Dendritic cell treated with granulocyte-macrophage colony-stimulating factor and Interleukin-4, amounts not matched to agents 40 ng/mL and 50 ng/mL, for 4 days (primary cell): ENCODE measurements at regions not wholly inside any gene's neighbourhood (a gene's known extent, or its start where the extent isn't known, plus 50 kb on each side); places are given as distances from the start of the nearest gene placed in this dataset.
"Not testable (repeated sequence)": the region's sequence is repeated elsewhere in the genome, so short reads cannot be mapped to it uniquely, and the experiment has no call there.

Source experiments
- H3K27ac Mint-ChIP-seq: one replicate; pipeline ENCODE4 v1.8.0; 2022; ENCODE audit warnings: mild to moderate bottlenecking, mixed read lengths
- H3K27me3 Mint-ChIP-seq: one replicate; pipeline ENCODE4 v1.8.0; 2022; ENCODE audit warnings: mild to moderate bottlenecking, mixed read lengths
- H3K36me3 Mint-ChIP-seq: one replicate; pipeline ENCODE4 v1.8.0; 2022; ENCODE audit warnings: low read depth, mixed read lengths
- H3K4me1 Mint-ChIP-seq: one replicate; pipeline ENCODE4 v1.8.0; 2022; ENCODE audit warnings: low read depth, mixed read lengths
- H3K4me3 Mint-ChIP-seq: one replicate; pipeline ENCODE4 v1.8.0; 2022; ENCODE audit warnings: mild to moderate bottlenecking, moderate library complexity, mixed read lengths
- H3K9me3 Mint-ChIP-seq: one replicate; pipeline ENCODE4 v1.8.0; 2022; ENCODE audit warnings: mixed read lengths
- intact Hi-C: fragments of 100-400 bp; cut with micrococcal nuclease; formaldehyde crosslinking; loops from one replicate; pipeline ENCODE4 v1.15.0; 2022

DNA sequence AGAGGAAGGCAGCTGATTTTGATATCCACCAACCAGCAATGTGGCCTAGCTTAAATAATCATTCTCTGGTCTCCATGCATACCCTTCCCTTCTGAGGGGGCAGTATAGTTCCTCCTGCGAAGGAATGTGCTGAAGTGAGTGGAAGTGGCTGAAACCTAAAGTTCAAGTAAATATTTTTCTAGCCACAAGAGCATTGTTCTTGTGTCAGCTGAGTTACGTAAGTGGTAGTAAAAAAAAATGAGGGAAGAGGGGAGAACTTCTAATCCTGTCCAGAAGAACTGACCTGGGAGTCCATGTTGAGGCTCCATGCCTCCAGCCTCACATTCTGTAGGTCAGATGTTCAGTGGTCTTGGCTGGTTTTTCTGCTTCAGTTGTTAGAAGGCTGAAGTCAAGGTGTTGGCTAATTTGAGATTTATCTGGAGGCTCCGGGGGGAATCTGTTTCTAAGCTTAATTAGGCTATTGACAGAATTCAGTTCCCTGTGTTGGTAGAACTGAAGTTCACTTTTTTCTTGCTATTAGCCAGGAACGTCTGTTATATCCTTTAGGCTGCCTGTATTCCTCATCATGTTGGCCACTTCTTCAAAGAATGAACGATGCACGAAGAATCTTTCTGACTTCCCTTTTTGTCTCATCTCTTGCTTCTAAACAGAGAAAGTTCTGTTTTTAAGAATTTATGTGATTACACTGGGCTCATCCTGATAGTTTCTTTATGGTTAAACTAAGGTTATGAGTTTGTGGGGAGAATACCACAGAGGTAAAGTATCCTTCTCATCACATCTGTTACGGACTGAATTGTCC lies 207.1 kb upstream of the PRSS16 start:
- no peaks in the 10 kb centered on the region for H3K36me3 Mint-ChIP-seq
- peaks cover 11% of the 10 kb centered on the region for H3K27me3 Mint-ChIP-seq
- H3K4me3 Mint-ChIP-seq: no peak overlapping the region
- no peaks in the 10 kb centered on the region for H3K4me1 Mint-ChIP-seq
- no peaks in the 10 kb centered on the region for H3K9me3 Mint-ChIP-seq
- intact Hi-C loops: no loop called here
- H3K27ac Mint-ChIP-seq: no peak overlapping the region

- Mint-ChIP-seq H3K4me3 (no peak overlapping the region), H3K9me3 (peaks cover 13% of the 10 kb centered on the region), H3K27ac (no peak overlapping the region), H3K4me1 (no peaks in the 10 kb centered on the region), H3K27me3 (peaks cover 11% of the 10 kb centered on the region), H3K36me3 (no peaks in the 10 kb centered on the region)
- intact Hi-C loops: no loop called here
Measured at GRCh38 chr6:27043244-27043643, 204.3 kb upstream of the PRSS16 start.

DNA sequence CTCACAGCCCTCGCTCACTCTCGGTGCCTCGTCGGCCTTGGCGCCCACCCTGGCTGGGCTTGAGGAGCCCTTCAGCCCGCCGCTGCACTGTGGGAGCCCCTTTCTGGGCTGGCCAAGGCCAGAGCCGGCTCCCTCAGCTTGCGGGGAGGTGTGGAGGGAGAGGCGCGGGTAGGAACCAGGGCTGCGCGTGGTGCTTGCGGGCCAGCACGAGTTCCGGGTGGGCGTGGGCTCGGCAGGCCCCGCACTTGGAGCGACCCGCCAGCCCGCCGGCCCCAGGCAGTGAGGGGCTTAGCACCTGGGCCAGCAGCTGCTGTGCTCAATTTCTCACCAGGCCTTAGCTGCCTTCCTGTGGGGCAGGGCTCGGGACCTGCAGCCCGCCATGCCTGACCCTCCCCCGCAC lies 202.4 kb upstream of the PRSS16 start:
- H3K36me3 Mint-ChIP-seq, intact Hi-C loops, H3K27ac Mint-ChIP-seq, H3K4me3 Mint-ChIP-seq, H3K4me1 Mint-ChIP-seq: not testable (repeated sequence)
- Mint-ChIP-seq H3K27me3 (peaks cover 11% of the 10 kb centered on the region), H3K9me3 (peaks cover 13% of the 10 kb centered on the region)

- intact Hi-C loops, H3K4me1 Mint-ChIP-seq: not testable (repeated sequence)
Measured at GRCh38 chr6:27047725-27048124, 199.8 kb upstream of the PRSS16 start.

GRCh38 chr6:27049863-27050781 lies 197.4 kb upstream of the PRSS16 start:
- Mint-ChIP-seq H3K27me3 (peaks cover 2% of the 10 kb centered on the region), H3K4me3 (no peak overlapping the region), H3K36me3 (no peaks in the 10 kb centered on the region), H3K4me1 (no peaks in the 10 kb centered on the region), H3K27ac (no peak overlapping the region), H3K9me3 (peaks cover 13% of the 10 kb centered on the region)
- intact Hi-C loops: no loop called here

More at GRCh38 chr6:27047725-27048124, 199.8 kb upstream of the PRSS16 start:
- H3K9me3 Mint-ChIP-seq: peaks cover 13% of the 10 kb centered on the region
- H3K36me3 Mint-ChIP-seq, H3K4me3 Mint-ChIP-seq, H3K27ac Mint-ChIP-seq, H3K27me3 Mint-ChIP-seq: not testable (repeated sequence)

DNA sequence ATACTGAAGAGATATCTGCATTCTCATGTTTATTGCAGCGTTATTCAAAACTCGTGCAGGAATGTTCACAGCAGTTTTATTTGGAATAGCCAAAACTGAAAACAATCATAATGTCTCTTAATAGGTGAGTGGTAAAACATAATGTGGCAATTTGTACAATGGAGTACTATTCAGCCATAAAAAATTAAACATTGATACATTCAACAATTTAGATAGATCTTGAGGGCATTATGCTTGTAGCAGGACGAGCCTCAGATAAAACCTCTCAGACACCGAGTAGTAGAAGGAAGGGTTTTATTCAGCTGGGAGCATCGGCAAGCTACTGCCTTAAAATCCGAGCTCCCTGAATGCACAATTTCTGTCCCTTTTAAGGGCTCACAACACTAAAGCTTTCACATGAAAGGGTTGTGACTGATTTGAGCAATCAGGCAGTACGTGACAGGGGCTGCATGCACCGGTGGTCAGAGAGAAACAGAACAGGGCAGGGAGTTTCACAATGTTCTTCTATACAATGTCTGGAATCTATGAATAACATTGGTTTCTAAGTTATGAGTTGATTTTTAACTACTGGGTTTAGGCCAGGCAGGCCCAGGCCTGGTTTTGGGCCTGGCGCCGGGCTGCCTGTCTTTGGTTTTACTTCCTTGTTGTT lies 195.3 kb upstream of the PRSS16 start:
- intact Hi-C loops, H3K4me1 Mint-ChIP-seq, H3K4me3 Mint-ChIP-seq, H3K36me3 Mint-ChIP-seq, H3K9me3 Mint-ChIP-seq, H3K27ac Mint-ChIP-seq, H3K27me3 Mint-ChIP-seq: not testable (repeated sequence)

GRCh38 chr6:27052731-27053082 lies 194.8 kb upstream of the PRSS16 start:
- intact Hi-C loops: no loop called here
- Mint-ChIP-seq H3K9me3 (peaks cover 3% of the 10 kb centered on the region), H3K36me3 (no peaks in the 10 kb centered on the region), H3K27ac (no peak overlapping the region), H3K4me1 (no peaks in the 10 kb centered on the region), H3K27me3 (peaks cover 8% of the 10 kb centered on the region), H3K4me3 (no peak overlapping the region)

- no peak overlapping the region for H3K27ac Mint-ChIP-seq
- H3K27me3 Mint-ChIP-seq: peaks cover 8% of the 10 kb centered on the region
- H3K4me3 Mint-ChIP-seq: no peak overlapping the region
- H3K36me3 Mint-ChIP-seq: no peaks in the 10 kb centered on the region
- no peaks in the 10 kb centered on the region for H3K4me1 Mint-ChIP-seq
- no peaks in the 10 kb centered on the region for H3K9me3 Mint-ChIP-seq
- intact Hi-C loops: no loop called here
Measured at GRCh38 chr6:27053738-27054137, 193.8 kb upstream of the PRSS16 start.

- intact Hi-C loops: no loop called here
- peaks cover 6% of the 10 kb centered on the region for H3K27me3 Mint-ChIP-seq
- no peaks in the 10 kb centered on the region for H3K4me1 Mint-ChIP-seq
- H3K9me3 Mint-ChIP-seq: no peaks in the 10 kb centered on the region
- H3K36me3 Mint-ChIP-seq: no peaks in the 10 kb centered on the region
- H3K27ac Mint-ChIP-seq: no peak overlapping the region
- no peak overlapping the region for H3K4me3 Mint-ChIP-seq
Measured at GRCh38 chr6:27056615-27057014, 190.9 kb upstream of the PRSS16 start.

GRCh38 chr6:27059621-27060425 lies 187.7 kb upstream of the PRSS16 start:
- intact Hi-C loops: no loop called here
- Mint-ChIP-seq H3K9me3 (no peaks in the 10 kb centered on the region), H3K27ac (no peak overlapping the region), H3K36me3 (no peaks in the 10 kb centered on the region), H3K27me3 (peaks cover 6% of the 10 kb centered on the region), H3K4me1 (no peaks in the 10 kb centered on the region), H3K4me3 (no peak overlapping the region)

- Mint-ChIP-seq H3K27ac (no peak overlapping the region), H3K4me3 (no peak overlapping the region), H3K27me3 (peaks cover 3% of the 10 kb centered on the region), H3K36me3 (no peaks in the 10 kb centered on the region), H3K4me1 (no peaks in the 10 kb centered on the region), H3K9me3 (no peaks in the 10 kb centered on the region)
- intact Hi-C loops: no loop called here
Measured at GRCh38 chr6:27061235-27061993, 186.1 kb upstream of the PRSS16 start.

DNA sequence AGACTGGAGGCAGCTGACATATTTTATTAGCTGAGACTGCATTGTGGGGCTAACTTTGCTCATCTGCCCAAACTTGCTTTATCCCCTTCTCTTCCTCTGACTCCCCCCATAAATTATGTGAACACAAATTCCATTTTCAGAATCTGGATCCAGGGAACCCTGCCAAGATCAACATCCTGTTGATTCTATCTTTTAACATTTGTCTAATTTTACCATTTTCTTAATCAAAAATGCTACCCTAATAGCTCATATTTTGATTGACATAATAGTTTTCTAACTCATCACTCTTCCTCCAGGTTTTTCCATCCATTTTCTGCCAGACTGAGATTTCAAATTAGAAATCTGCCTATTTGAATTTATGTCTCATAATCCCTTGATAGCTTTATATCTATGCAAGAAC lies 184.7 kb upstream of the PRSS16 start:
- H3K4me3 Mint-ChIP-seq: no peak overlapping the region
- H3K4me1 Mint-ChIP-seq: no peaks in the 10 kb centered on the region
- H3K36me3 Mint-ChIP-seq: no peaks in the 10 kb centered on the region
- no peak overlapping the region for H3K27ac Mint-ChIP-seq
- peaks cover 4% of the 10 kb centered on the region for H3K27me3 Mint-ChIP-seq
- intact Hi-C loops: no loop called here
- H3K9me3 Mint-ChIP-seq: no peaks in the 10 kb centered on the region

- Mint-ChIP-seq H3K9me3 (no peaks in the 10 kb centered on the region), H3K36me3 (no peaks in the 10 kb centered on the region), H3K4me1 (no peaks in the 10 kb centered on the region), H3K4me3 (no peak overlapping the region), H3K27me3 (peaks cover 9% of the 10 kb centered on the region), H3K27ac (no peak overlapping the region)
- intact Hi-C loops: no loop called here
Measured at GRCh38 chr6:27065183-27065582, 182.3 kb upstream of the PRSS16 start.
